ENCODE measurements at regions not wholly inside any gene's neighbourhood (a gene's known extent, or its start where the extent isn't known, plus 50 kb on each side); places are given as distances from the start of the nearest gene placed in this dataset.
"Not testable (repeated sequence)": the region's sequence is repeated elsewhere in the genome, so short reads cannot be mapped to it uniquely, and the experiment has no call there.

DNA sequence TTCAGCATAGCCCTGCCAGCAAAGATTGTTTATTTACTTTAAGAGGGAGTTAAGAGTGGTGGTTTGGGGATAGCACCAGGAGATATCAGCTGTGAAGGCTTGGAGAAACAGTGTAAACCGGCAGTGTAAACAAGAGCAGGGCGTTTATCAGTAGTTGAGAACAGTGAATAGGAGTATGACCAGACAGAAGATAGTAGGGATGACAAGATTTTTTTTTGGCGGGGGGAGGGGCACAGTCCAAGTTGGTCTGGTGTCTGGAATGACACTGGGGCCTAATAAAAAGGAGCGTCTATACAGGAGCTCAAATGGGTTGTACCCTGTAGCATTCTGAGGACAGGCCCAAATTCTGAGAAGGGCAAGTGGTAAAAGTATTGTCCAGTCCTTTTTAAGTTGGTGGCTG lies 433.4 kb upstream of the NDST3 start:
- not testable (repeated sequence) for H2BK120ac ChIP-seq (ENCODE audit: low read depth, low read length, poor library complexity, severe bottlenecking); H4K5ac ChIP-seq (ENCODE audit: insufficient read length, low read depth, low read length); H3K4me1 ChIP-seq (ENCODE audit: insufficient read depth, low read length); H3K4ac ChIP-seq (ENCODE audit: low read depth, low read length); H3K27ac ChIP-seq (ENCODE audit: insufficient read length, low read depth, low read length); H3K56ac ChIP-seq (ENCODE audit: insufficient read length, low read depth, low read length); H3K23me2 ChIP-seq (ENCODE audit: insufficient read length, low read depth, low read length, poor library complexity, severe bottlenecking); H4K20me1 ChIP-seq (ENCODE audit: control insufficient read depth, insufficient read depth, insufficient read length); H3K27ac Mint-ChIP-seq; H2BK5ac ChIP-seq (ENCODE audit: insufficient read length, low read length); H3K4me3 Mint-ChIP-seq; H2AK5ac ChIP-seq (ENCODE audit: insufficient read length, low read length); H2BK12ac ChIP-seq (ENCODE audit: insufficient read length, low read depth, low read length); H3K27me3 Mint-ChIP-seq (ENCODE audit: low read depth); H3K4me2 ChIP-seq (ENCODE audit: insufficient read depth, insufficient read length, low read length); H3K79me2 ChIP-seq (ENCODE audit: insufficient read depth, low read length); H2BK20ac ChIP-seq (ENCODE audit: low read depth, low read length, poor library complexity, severe bottlenecking); DNase-seq; H3K9me3 Mint-ChIP-seq; H2BK15ac ChIP-seq (ENCODE audit: low read depth, low read length); H3T11ph ChIP-seq (ENCODE audit: low read length); H3K9ac ChIP-seq (ENCODE audit: extremely low read depth, insufficient read length, low read length); H4K8ac ChIP-seq (replicated peaks; ENCODE audit: insufficient read length, low read depth, low read length); H3K9me3 ChIP-seq (ENCODE audit: control insufficient read depth, low read depth, low read length); H3K27me3 ChIP-seq (ENCODE audit: insufficient read depth, low read length); H3K36me3 Mint-ChIP-seq (ENCODE audit: insufficient read depth in 1 of 3, low read depth in 3 of 3); H2AFZ ChIP-seq (ENCODE audit: low read length); H3K14ac ChIP-seq (ENCODE audit: insufficient read depth, low read length); H4K91ac ChIP-seq (ENCODE audit: insufficient read length, low read depth, low read length); H3K79me1 ChIP-seq (ENCODE audit: insufficient read depth, low read depth, low read length, poor library complexity, severe bottlenecking); H3K23ac ChIP-seq (ENCODE audit: insufficient read length, low read depth, low read length); H3K18ac ChIP-seq (ENCODE audit: insufficient read length, low read depth, low read length)
- WGBS (ENCODE audit: extremely low coverage, insufficient read length, low lambda C conversion rate) = no CpG with 5 or more reads among the region's 4 CpGs
- H3K4me1 Mint-ChIP-seq = peaks cover 9 to 18% of the 10 kb centered on the region in 2 experiments

Measured in H9 (cell line).